Caco-2 (cell line): ENCODE measurements at regions not wholly inside any gene's neighbourhood (a gene's known extent, or its start where the extent isn't known, plus 50 kb on each side); places are given as distances from the start of the nearest gene placed in this dataset.

Experiments
- BruUV-seq: library from RNA; stranded (reverse); fragments of 400-500 nt; replicated peaks from 2 replicates; lab custom pipeline; 2021; lab: Mats Ljungman, UMichigan
- CTCF ChIA-PET: fragments of 300-600 bp; sonication (Branson Sonifier 250); formaldehyde crosslinking; loops from one replicate; lab custom pipeline; 2022; ENCODE audit warnings: antibody characterized with exemption; lab: Charles Lee
- POLR2A ChIA-PET: fragments of 300-600 bp; sonication (Branson Sonifier 250); formaldehyde crosslinking; loops from one replicate; lab custom pipeline; 2022; ENCODE audit warnings: antibody characterized with exemption; lab: Charles Lee
- DNase-seq, 2 experiments: peaks; one replicate each; pipeline versions ENCODE4 v3.0.0 to v3.0.0-alpha.2; 2020 to 2022
- H3K27me3 ChIP-seq: replicated peaks from 2 replicates; pipeline ENCODE4 v1.6.0; 2011; ENCODE audit warnings: low read length; ENCODE audit not compliant: control insufficient read depth, insufficient read depth
- H3K36me3 ChIP-seq: 2 replicates; pipeline ENCODE4 v1.5.1; 2011; ENCODE audit warnings: low read length; ENCODE audit not compliant: control insufficient read depth, insufficient read depth
- H3K4me1 ChIP-seq: fragments of 250-450 bp; sonication (Bioruptor Pico); 2 replicates; pipeline ENCODE4 v1.5.1; 2020; ENCODE audit warnings: mild to moderate bottlenecking
- H3K4me3 ChIP-seq: 2 replicates; pipeline ENCODE4 v1.5.1; 2011; ENCODE audit warnings: low read depth, mild to moderate bottlenecking, control low read depth, low read length
- H3K9me3 ChIP-seq: fragments of 250-450 bp; sonication (Bioruptor Pico); 2 replicates; pipeline ENCODE4 v1.5.1; 2020; ENCODE audit warnings: mild to moderate bottlenecking, moderate library complexity
- H3K27ac Mint-ChIP-seq: one replicate; pipeline ENCODE4 v1.8.0; 2022; ENCODE audit warnings: mixed read lengths; ENCODE audit not compliant: unreplicated experiment
- H3K27me3 Mint-ChIP-seq: one replicate; pipeline ENCODE4 v1.8.0; 2022; ENCODE audit warnings: mixed read lengths; ENCODE audit not compliant: insufficient read depth, unreplicated experiment
- H3K36me3 Mint-ChIP-seq: one replicate; pipeline ENCODE4 v1.8.0; 2022; ENCODE audit warnings: mild to moderate bottlenecking, mixed read lengths; ENCODE audit not compliant: insufficient read depth, unreplicated experiment
- H3K4me1 Mint-ChIP-seq: one replicate; pipeline ENCODE4 v1.8.0; 2022; ENCODE audit warnings: low read depth, mixed read lengths; ENCODE audit not compliant: unreplicated experiment
- H3K4me3 Mint-ChIP-seq: one replicate; pipeline ENCODE4 v1.8.0; 2022; ENCODE audit warnings: mild to moderate bottlenecking, moderate library complexity, mixed read lengths; ENCODE audit not compliant: unreplicated experiment
- H3K9me3 Mint-ChIP-seq: one replicate; pipeline ENCODE4 v1.8.0; 2022; ENCODE audit warnings: mixed read lengths; ENCODE audit not compliant: unreplicated experiment
- intact Hi-C: fragments of 100-400 bp; cut with micrococcal nuclease; formaldehyde crosslinking; loops from one replicate; pipeline ENCODE4 v1.10.0; 2022; ENCODE audit not compliant: unreplicated experiment
- TF ChIP-seq, protein P1 (sequence below), 2 experiments: fragments of 200-600 bp in 1 of 2; IDR thresholded peaks; 1 replicate in 1 of 2; 2 replicates in 1 of 2; pipeline versions ENCODE4 v1.5.1 to v1.8.0; 2011 to 2022; ENCODE audit warnings: antibody characterized with exemption in 1 of 2, control low read depth in 1 of 2, inconsistent platforms in 1 of 2, low read depth in 1 of 2, low read length in 1 of 2, mild to moderate bottlenecking in 1 of 2, moderate library complexity in 1 of 2; ENCODE audit not compliant: insufficient read depth in 1 of 2, severe bottlenecking in 1 of 2, unreplicated experiment in 1 of 2

GRCh38 chr3:166071831-166072230, 234.6 kb upstream of the BCHE start:
- no peaks in the 10 kb centered on the region for H3K4me1 ChIP-seq
- no peaks in the 10 kb centered on the region for H3K9me3 Mint-ChIP-seq
- H3K27ac Mint-ChIP-seq: no peak overlapping the region

GRCh38 chr3:166064476-166064875, 227.3 kb upstream of the BCHE start:
- Mint-ChIP-seq H3K27ac (no peak overlapping the region), H3K4me3 (no peak overlapping the region), H3K9me3 (no peaks in the 10 kb centered on the region), H3K36me3 (no peaks in the 10 kb centered on the region), H3K4me1 (no peaks in the 10 kb centered on the region), H3K27me3 (no peaks in the 10 kb centered on the region)
- Histone ChIP-seq H3K4me3 (no peak overlapping the region), H3K36me3 (no peaks in the 10 kb centered on the region), H3K4me1 (no peaks in the 10 kb centered on the region), H3K9me3 (no peaks in the 10 kb centered on the region), H3K27me3 (no peaks in the 10 kb centered on the region)
- CTCF ChIA-PET: no interaction called here
- TF ChIP-seq, protein P1, sequence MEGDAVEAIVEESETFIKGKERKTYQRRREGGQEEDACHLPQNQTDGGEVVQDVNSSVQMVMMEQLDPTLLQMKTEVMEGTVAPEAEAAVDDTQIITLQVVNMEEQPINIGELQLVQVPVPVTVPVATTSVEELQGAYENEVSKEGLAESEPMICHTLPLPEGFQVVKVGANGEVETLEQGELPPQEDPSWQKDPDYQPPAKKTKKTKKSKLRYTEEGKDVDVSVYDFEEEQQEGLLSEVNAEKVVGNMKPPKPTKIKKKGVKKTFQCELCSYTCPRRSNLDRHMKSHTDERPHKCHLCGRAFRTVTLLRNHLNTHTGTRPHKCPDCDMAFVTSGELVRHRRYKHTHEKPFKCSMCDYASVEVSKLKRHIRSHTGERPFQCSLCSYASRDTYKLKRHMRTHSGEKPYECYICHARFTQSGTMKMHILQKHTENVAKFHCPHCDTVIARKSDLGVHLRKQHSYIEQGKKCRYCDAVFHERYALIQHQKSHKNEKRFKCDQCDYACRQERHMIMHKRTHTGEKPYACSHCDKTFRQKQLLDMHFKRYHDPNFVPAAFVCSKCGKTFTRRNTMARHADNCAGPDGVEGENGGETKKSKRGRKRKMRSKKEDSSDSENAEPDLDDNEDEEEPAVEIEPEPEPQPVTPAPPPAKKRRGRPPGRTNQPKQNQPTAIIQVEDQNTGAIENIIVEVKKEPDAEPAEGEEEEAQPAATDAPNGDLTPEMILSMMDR (IDR thresholded peaks at IDR 0.05; ENCODE audit: insufficient read depth in 1 of 2, low read depth in 1 of 2, low read length in 1 of 2, severe bottlenecking in 1 of 2, unreplicated experiment in 1 of 2): no peak
- POLR2A ChIA-PET: no interaction called here
- no TSS peak for BruUV-seq
- intact Hi-C loops: no loop called here
- no peak for DNase-seq

More at GRCh38 chr3:166071831-166072230, 234.6 kb upstream of the BCHE start:
- Histone ChIP-seq H3K9me3 (no peaks in the 10 kb centered on the region), H3K27me3 (no peaks in the 10 kb centered on the region), H3K4me3 (no peak overlapping the region), H3K36me3 (no peaks in the 10 kb centered on the region)
- intact Hi-C loops: no loop called here
- Mint-ChIP-seq H3K27me3 (no peaks in the 10 kb centered on the region), H3K36me3 (no peaks in the 10 kb centered on the region), H3K4me1 (no peaks in the 10 kb centered on the region), H3K4me3 (no peak overlapping the region)
- BruUV-seq: no TSS peak
- CTCF ChIA-PET: no interaction called here
- POLR2A ChIA-PET: no interaction called here
- no peak for DNase-seq
- TF ChIP-seq, protein P1 (IDR thresholded peaks at IDR 0.05; ENCODE audit: insufficient read depth in 1 of 2, low read depth in 1 of 2, low read length in 1 of 2, severe bottlenecking in 1 of 2, unreplicated experiment in 1 of 2): no peak

GRCh38 chr3:166060789-166061479, 223.7 kb upstream of the BCHE start:
- Mint-ChIP-seq H3K27ac (no peak overlapping the region), H3K4me3 (no peak overlapping the region)
- no peaks in the 10 kb centered on the region for H3K9me3 ChIP-seq

More at GRCh38 chr3:166060789-166061479, 223.7 kb upstream of the BCHE start:
- CTCF ChIA-PET: no interaction called here
- Mint-ChIP-seq H3K4me1 (no peaks in the 10 kb centered on the region), H3K27me3 (no peaks in the 10 kb centered on the region), H3K36me3 (no peaks in the 10 kb centered on the region), H3K9me3 (no peaks in the 10 kb centered on the region)
- BruUV-seq: no TSS peak
- POLR2A ChIA-PET: no interaction called here
- no peaks in the 10 kb centered on the region for H3K27me3 ChIP-seq
- TF ChIP-seq, protein P1 (IDR thresholded peaks at IDR 0.05; ENCODE audit: insufficient read depth in 1 of 2, low read depth in 1 of 2, low read length in 1 of 2, severe bottlenecking in 1 of 2, unreplicated experiment in 1 of 2): no peak
- DNase-seq: no peak
- H3K4me3 ChIP-seq: no peak overlapping the region
- no peaks in the 10 kb centered on the region for H3K36me3 ChIP-seq
- no peaks in the 10 kb centered on the region for H3K4me1 ChIP-seq
- intact Hi-C loops: no loop called here
